GM18507 (cell line): ENCODE measurements at regions not wholly inside any gene's neighbourhood (a gene's known extent, or its start where the extent isn't known, plus 50 kb on each side); places are given as distances from the start of the nearest gene placed in this dataset.

Experiments used
- DNase-seq: peaks from one replicate; pipeline ENCODE4 v3.0.0; 2011; ENCODE audit warnings: low read depth; ENCODE audit not compliant: insufficient read length; ENCODE audit errors: extremely low spot score
- FAIRE-seq: peaks from 2 replicates; lab custom pipeline; 2011; peaks lifted over from hg19 to GRCh38; lab: Jason Lieb, UNC

DNA sequence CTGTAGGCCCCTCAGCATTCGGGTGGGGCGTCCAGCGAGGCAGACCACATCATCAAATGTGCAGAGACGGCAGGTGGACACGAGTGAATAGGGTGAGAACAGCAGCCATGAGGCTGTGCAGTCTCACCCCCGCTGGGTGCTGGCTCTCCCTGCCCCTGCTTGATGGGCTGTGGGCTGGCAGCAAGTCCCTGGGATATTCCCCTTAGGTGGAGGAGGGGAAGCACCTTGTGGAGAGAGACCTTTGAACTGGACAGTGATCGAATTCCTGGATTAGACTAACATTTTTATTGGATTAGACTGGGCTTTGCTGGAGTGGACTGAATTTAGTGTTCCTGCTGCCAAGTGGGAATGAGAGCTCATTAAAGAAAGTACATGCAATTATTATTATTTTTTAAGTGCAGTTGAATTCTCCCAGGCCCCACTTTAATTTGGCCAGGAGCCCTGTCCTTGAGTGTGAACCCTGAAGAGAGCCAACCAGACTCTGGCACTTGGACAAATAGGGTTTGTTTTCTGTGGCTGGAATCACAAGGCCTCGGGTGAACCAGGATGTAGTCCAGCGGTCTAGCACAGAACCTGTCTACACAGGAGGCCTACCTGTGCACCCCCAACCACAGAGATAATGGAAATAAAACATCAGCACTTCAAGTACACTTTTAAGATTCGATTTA, 193.1 kb downstream of the ABHD5 start:
- no peak for FAIRE-seq
- no peak for DNase-seq

DNA sequence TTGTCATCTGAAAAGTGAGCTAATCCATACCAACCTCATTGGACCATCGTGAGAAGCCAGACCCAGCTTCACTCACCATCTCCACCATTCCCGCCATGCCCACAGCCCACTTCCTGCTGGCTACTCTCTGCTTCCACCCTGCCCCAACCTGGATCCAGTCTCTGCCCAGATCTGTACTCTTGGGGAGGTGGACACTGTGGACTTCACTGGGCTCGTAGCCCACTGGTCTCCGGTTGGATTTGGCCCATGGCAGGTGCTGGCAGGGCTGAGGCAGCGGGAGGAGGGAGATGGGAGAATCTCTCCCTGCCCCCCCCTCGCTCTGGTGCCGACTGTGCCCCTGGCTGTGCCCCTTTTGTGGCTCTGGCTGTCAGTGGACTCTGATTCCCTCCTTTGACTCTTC, 193.8 kb downstream of the ABHD5 start:
- FAIRE-seq (no peak), DNase-seq (no peak)

DNA sequence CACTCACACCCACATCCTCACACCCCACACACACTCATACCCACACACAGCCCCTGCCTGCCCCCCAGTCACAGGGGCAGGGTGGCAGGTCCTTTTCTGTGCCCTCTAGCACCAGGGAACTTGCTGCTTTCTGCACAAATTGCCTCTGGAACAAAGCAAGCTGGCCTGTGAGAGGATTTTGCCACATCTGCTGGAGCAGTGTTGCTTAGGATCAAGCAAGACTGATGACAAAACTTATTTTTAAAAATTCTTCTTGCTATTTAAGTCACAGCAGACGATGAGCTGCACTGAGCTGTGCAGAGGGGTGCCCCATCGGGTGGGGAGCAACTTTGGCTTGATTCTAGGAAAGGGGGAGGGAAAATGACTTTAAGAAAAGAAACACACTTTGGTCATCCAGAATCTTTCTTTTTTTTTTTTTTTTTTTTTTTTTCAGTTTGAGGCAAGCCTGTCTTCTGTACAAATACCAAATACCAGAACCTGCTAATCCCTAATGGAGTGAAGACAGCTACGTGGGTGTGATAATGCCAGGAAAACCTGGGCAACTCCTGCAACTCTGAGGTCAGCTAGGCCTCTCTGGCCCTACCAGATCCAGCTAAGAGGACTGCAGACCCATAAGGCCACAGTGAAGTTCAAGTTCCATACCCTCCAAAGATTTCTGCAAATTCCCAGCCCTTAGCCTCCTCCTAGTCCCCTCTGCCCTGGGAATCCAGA, 195.3 kb downstream of the ABHD5 start:
- no peak for FAIRE-seq
- DNase-seq, result no peak

DNA sequence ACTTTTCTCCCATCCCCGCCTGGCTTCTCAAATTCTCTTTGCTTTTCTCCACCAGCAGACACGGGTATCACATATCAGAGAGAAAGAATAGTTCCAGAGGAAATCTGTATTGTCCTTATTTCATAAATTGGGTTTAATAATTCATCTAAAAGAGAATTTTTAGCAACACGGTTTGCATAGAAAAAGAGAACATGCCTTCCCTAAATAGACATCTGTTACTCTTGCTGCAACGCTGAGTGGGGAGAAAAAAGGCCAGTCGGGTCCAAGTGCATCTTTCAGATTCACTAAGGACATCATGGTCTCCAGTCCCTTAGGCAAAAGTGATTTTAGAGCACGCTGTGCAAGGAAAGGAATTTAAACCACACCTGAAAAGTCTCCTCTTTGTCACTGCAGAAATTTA, 201.3 kb downstream of the ABHD5 start:
- DNase-seq (no peak), FAIRE-seq (no peak)

DNA sequence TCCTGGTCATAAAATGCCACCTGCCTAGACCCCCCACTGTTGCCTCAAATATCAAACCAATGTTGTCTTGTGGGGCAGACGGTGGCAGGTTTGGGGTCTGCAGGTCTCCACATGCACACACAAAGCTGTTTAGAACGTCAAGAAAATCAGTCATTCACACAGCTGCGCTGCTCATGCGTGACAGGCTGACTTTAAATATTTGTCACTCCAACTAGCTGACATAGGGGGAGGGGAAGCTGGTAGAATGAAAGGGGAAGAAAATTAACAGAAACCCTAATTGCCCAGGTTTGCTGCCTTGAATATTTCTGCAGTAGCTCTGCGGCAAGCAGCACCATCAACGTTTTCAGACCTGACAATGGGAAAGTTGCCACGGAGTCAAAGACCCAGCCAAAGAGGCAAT, 201.8 kb downstream of the ABHD5 start:
- FAIRE-seq (peak; percentile 91), DNase-seq (peak; percentile 43)

DNA sequence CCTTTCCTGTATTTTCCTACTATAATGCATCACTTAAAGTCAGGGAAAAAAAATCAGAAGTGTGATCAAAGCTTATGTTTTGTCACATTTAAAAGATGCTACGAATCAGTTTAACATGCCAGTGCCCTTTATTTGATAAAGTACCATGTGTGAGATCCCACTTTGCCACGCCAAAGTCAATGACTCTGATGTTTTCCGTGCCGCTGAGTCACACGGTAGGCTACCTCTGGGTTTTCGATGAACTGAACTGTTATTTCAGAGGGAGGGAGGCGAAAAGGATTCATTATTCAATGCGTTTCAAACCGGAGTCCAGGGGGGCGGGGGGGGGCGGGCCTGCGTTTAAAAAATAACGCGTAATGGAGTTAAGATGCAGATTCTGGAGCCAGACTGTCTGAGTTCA, 203.0 kb downstream of the ABHD5 start:
- DNase-seq (no peak), FAIRE-seq (no peak)

DNA sequence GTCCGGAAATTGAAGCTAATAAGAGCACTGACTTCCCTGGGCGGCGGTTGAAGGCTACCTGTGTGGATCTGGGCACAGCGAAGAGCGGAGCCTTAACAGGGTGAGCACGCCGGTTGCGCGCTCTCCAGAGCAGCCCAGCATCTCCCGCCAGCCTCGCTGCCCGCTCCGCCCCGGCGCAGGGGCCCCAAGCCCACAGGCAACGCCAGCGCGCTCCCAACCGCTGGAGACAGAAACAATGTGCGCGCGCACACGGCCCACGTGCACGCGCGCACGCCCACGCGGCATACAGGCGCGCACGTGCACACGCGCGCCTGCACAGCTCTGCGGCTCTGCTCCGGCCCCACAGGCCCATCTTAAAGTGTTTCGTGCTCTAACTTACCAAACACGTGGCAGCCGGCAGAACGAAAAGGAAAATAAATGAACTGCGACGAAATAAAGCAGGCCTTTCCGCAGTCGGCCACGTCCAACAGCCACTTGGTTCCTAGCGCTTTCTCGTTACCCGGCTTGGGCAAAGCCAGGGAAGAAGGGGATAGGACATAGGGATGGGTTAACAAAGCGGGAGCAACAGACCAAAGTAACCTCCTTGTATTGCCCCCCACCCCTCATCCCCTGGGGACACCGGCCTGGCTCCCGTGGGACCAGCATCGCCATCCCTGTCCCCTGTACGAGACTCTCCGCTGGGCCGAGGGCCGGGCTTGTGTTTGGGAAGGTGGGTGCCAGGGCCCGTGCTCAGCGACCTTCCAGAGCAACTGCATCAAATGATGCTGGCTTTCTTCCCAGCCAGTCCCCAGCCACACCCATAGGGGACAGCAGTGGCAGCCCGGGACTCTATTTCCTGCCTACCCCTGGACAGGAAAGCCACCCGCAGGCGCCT, 203.7 kb downstream of the ABHD5 start:
- DNase-seq, result peak; percentile 36
- FAIRE-seq, result no peak

DNA sequence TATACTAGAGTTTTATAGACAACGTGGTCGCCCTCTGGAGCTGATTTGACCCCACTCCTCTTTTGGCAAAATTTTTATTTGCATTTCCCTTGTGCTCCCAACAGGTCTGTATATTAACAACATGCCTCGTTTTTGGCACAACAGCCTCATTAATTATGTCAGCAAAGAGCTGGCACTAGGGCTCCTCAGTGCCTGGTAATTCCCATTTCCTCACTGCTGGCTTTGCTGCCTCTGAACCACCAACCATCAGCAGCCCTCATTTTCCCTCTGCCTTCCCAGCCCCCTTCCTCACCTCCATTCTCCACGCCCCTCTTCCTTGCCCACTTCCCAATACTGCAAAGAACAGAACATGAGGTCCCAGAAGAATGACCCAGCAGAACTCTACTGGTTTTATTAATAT, 204.8 kb downstream of the ABHD5 start:
- FAIRE-seq (no peak), DNase-seq (no peak)

DNA sequence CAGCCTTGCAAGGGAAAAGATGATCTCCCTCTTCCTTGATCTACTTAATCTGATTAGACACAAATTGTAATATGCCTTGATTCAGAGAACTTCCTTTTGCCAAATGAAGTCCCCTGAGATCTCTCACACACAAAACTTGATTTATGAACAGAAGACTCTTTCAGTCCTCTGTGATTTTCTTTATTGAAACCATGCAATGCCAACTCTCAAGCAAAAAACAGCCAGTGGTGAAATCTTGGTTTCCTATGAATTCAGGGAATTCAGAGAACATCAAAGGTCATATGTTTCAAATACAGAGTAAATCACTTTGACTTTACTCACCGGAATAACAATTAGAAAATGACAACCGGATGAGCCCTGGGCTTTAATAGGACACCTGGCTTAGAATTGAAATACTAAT, 211.7 kb downstream of the ABHD5 start:
- FAIRE-seq (no peak), DNase-seq (no peak)

DNA sequence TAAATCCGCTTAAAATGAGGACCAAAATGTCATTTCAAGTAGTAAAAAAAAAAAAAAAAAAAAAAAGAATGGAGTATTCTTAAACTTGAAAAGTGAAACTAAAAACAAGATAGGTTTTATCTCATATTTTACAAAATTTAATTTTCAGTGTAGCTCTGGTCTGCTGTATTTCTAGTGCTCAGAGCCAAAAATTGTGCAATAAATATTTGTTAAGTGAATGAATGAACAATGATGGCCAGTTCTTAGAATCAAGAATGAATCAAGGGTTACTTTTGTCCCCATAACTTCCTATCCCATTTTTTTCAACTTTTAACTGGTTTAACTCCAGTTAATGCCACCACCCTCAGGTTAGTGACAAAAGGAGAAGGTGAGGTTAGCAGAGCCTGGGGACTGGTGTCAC, 214.4 kb downstream of the ABHD5 start:
- DNase-seq (no peak), FAIRE-seq (no peak)

DNA sequence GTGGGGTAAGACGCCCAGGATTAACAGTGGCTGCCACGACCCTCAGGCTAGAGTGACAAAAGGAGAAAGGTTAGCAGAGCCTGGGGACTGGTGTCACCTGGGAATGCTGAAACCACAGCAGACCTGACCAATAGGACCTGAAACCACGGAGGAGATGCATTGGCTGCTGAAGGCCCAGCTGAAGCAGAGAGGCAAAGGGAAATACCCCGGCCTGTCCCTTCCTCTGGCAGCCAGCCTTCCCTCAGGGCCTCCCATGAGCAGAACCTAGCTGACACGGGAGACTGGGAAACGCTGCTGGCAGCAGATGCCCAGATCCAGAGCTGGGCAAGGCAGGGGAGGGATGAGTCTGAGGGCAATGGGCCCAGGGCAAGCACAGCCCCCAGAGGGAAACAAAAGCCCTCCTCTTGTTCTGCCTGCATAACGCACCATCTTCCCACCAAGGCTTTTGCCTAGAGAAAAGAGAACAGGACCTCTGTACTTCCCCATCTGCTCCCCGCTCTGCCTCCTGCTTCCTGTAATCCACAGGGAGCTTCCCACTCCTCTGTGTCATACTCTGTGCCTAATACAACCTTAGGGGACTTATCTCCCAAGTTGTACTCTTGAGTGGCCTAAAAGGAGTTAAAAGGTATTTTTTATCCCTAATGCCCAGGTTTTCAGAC, 216.2 kb downstream of the ABHD5 start:
- FAIRE-seq, result no peak

DNA sequence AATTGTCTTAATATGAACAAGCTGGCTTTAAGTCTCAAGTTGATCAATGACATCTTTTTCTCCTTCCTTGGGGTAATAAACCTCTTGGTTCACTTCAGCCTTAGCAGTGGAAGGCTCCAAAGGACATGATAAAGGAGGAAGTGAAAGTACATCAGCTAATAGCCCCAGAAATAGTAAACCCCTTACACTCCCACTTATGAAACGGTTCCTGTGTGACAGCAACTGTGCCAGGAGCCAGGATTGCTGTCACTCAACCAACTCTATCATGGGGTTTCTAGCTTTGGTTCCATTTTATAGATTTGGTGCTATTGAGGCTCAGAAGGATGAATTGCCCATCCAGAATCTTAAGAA, 216.7 kb downstream of the ABHD5 start:
- FAIRE-seq, result peak; percentile 93

More for the DNA sequence above, 216.2 kb downstream of the ABHD5 start:
- no peak for DNase-seq

DNA sequence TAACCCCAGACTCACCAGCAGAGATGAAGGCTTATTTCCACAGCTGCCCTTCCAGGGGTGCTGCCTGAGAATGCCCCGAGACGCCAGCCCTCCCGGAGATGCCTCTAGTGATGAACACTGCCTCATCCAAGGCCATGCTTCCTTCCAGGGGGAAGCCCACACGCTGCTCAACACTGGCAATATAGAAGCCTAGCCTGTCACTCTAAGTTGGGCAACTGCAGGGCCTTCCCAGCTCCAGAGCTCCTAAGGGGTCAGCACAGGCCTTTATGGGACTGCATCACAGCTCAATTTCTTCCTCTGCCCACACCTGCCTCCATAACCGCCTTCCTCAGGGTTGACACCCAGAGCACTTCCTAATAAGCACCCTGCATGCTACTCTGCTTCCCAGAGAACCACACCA, 217.7 kb downstream of the ABHD5 start:
- DNase-seq (no peak), FAIRE-seq (no peak)

More for the DNA sequence above, 216.7 kb downstream of the ABHD5 start:
- peak; percentile 35 for DNase-seq

DNA sequence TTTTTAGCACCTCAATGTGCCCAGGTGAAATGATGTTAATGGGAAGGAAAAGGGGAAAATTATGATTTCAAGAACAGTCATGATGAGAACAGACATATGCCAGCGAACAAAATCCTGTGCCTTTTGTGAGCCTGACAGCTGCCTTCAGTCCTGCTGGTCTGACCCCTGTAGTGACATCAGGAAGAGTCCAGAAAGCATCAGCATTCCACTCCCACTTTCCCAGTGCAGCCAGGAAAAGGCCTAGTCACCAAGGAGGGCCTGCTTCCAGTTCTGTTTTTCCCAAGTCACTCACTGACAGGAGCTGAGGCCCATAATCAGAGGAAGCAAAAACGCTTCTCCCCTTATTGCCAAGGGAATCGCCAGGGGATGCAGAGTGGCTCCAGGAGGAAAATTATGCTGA, 218.4 kb downstream of the ABHD5 start:
- DNase-seq (no peak), FAIRE-seq (no peak)

DNA sequence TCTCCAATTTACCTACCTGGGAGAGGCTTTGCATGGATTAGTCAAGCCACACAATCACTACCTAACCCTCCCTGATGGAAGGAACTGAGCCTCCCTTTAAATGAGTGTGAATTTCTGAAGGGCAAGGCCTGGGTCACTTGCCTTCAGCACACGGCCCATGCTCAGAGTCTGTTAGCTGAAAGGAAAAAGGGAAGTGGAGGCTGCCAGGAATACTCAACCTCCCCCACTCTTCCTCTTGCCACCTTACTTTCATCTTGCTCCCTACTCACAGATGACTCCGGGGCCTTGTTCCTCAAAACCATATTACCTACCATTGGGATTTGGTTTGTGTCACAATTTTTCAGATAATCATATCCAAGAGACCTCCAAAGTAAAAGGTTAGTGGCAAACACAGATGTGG, 220.0 kb downstream of the ABHD5 start:
- DNase-seq (no peak), FAIRE-seq (peak; percentile 42)

DNA sequence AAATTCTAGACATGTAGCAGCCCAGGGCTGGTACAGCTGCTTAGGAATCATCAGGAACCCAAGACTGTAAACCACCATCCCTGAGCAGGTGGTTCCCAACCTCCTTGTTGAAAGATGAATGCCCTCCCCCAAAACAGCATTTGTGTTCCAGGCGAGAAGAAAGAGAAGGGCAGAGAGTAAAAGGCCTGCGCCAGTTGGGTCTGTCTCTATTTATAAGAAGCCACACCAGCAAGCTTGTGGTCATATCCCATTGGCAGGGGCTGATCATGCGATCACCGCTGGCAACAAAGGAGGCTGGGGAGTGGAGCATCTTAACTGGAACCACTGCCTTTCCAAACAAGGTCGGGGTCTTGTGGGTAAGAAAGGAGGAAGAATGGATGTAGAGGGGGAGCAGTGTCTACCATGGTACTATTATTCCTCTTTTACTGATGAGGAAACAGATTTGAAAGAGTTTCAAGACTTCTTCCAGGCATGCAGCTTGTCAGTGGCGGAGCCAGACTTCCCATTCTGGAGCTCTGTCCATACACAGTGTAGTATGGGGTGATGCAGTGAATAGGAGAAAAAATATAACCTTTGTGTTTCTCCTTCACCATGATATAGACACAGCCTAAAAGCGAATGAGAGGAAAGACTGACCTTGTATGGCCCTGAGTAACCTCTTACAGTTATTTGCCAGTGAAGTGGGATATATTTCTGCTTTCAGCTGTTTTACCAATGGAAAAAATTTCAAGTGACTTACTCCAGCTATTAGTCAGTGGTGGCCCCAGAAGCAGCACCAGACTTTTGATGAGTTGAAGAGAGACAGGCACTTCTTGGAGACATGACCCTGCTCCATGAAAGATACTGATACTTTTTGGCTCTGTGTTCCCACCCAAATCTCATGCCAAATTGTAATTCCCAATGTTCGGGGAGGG, 222.6 kb downstream of the ABHD5 start:
- FAIRE-seq (no peak), DNase-seq (no peak)

DNA sequence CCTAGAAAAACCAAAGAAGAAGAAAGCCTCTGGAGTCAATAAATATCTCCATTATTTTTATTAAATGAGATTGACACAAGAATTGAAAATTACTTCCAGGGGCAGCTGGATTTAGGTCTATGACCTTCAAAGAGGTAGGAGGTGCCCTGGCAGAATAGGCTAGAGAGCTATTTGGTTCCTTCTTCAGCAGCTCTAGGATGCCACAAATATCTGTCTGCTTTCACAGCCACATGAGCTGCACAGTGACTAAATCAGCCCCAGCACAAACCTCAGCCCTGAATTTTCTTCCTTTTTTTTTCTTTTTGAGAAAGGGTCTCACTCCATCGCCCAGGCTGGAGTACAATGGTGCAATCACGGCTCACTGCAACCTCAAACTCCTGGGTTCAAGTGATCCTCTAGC, 223.5 kb downstream of the ABHD5 start:
- DNase-seq (no peak), FAIRE-seq (no peak)

DNA sequence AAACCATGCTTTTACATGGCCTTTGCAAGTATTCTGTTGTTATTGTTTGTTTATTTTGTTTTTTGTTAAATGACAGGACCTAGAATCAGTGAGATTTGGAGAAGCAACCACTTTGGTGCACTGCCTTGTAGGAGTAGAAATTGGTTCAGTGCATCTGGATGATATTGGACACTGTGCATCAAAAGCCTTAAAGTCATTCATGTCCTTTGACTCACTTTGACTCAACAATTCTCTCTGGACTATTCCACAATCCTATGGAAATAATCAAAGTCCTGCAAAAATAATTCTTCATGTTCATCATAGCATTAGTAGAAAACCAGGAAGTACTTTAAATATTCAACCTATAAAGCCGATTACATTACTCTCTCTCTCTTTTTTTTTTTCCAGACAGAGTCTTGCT, 224.8 kb downstream of the ABHD5 start:
- FAIRE-seq (no peak), DNase-seq (no peak)

DNA sequence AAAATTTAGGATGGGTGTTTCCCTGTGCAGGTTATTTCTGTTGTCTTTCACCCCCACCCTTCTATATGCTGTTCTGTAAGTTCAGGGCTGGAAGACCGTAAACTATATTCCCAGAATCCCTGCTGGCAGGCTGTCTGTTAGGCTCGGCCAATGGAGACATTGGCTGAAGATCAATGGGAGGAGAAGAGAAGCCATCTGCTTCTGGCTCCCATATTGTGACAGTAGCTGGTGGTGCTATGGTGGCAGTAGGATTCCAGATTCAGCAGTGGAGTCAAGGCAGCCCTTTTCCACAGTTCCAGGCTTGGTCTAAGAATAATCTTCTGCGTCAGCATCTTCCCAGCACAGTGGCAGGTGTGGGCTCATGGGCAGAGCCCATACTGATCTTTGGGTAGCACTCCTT, 226.6 kb downstream of the ABHD5 start:
- FAIRE-seq (no peak), DNase-seq (no peak)
